H1 (cell line): ENCODE measurements at regions not wholly inside any gene's neighbourhood (a gene's known extent, or its start where the extent isn't known, plus 50 kb on each side); places are given as distances from the start of the nearest gene placed in this dataset.

ENCODE experiments used
- BCL11A ChIP-seq, 2 experiments: IDR thresholded peaks; one replicate each; pipeline ENCODE4 v1.6.1; 2011; ENCODE audit warnings: low read depth in 2 of 2, low read length in 2 of 2, mild to moderate bottlenecking in 2 of 2
- BRCA1 ChIP-seq: IDR thresholded peaks from 2 replicates; pipeline ENCODE4 v1.6.1; 2012; ENCODE audit warnings: low read depth, low read length, improper control_type of control experiment
- CTBP2 ChIP-seq: IDR thresholded peaks from 2 replicates; pipeline ENCODE4 v1.7.0; 2011; ENCODE audit warnings: borderline replicate concordance, mild to moderate bottlenecking, moderate library complexity, mixed read lengths, low read length; ENCODE audit not compliant: insufficient read depth, insufficient read length
- FOSL1 ChIP-seq: IDR thresholded peaks from 2 replicates; pipeline ENCODE4 v1.6.1; 2011; ENCODE audit warnings: mild to moderate bottlenecking, low read depth, low read length, moderate library complexity; ENCODE audit not compliant: insufficient read depth
- KDM1A ChIP-seq: fragments of 200-600, 300-600 bp; sonication (generic); IDR thresholded peaks from 2 replicates; pipeline ENCODE4 v1.7.1; 2016; ENCODE audit warnings: mild to moderate bottlenecking, low read length, borderline replicate concordance
- NANOG ChIP-seq: IDR thresholded peaks from 2 replicates; pipeline ENCODE4 v1.6.1; 2011; ENCODE audit warnings: low read length, low read depth, mild to moderate bottlenecking, inconsistent platforms; ENCODE audit not compliant: insufficient read depth, poor library complexity, severe bottlenecking
- SP1 ChIP-seq: IDR thresholded peaks from 2 replicates; pipeline ENCODE4 v1.6.1; 2011; ENCODE audit warnings: low read depth, low read length
- YY1 ChIP-seq: IDR thresholded peaks from 2 replicates; pipeline ENCODE4 v1.6.1; 2011; ENCODE audit warnings: low read depth, mild to moderate bottlenecking, low read length
- TF ChIP-seq, protein P1 (sequence below): fragments of 300-600 bp; sonication (generic); IDR thresholded peaks from 2 replicates; pipeline ENCODE4 v1.7.1; 2012; ENCODE audit warnings: low read length, moderate library complexity, mild to moderate bottlenecking, inconsistent platforms; ENCODE audit not compliant: insufficient replicate concordance
- TF ChIP-seq, protein P2 (sequence below): IDR thresholded peaks from 2 replicates; pipeline ENCODE4 v1.6.1; 2011; ENCODE audit warnings: low read depth, mild to moderate bottlenecking, low read length; ENCODE audit not compliant: insufficient read depth

DNA sequence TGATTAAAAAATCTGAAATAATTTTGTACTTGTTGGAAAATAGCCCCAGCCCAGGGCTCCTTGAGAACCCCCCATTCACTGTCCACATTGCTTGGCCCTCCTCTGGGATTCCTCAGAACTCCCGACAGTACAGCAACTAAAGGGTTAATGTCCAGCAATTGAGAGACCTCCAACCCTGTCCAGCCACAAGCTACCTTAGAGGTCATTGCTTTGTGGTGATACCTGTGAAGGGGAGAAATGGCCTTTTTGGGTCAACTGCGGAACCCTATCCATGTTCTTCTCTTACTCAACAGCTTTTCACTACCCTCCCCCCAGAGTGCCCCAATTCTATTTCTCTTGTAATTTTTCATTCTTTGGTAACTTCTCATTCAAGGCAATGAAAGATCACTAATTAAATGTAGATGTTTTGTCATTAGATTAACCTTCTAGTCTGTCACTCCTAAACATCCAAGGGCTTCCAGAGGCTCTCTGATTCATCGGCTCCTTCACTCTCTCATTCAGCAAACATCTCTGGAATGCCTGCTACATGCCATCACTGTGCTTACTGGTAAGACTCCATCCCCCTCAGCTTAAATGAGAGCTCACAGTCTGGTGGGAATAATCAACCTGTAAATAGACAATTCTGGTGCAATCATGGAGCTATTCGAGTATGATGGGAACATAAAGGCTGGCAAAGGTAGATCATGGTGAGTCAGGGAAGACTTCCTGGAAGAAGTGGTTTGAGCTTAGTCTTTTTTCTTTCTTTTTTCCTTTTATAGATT, 241.4 kb upstream of the PGRMC2 start (continued):
- TF ChIP-seq, protein P1, sequence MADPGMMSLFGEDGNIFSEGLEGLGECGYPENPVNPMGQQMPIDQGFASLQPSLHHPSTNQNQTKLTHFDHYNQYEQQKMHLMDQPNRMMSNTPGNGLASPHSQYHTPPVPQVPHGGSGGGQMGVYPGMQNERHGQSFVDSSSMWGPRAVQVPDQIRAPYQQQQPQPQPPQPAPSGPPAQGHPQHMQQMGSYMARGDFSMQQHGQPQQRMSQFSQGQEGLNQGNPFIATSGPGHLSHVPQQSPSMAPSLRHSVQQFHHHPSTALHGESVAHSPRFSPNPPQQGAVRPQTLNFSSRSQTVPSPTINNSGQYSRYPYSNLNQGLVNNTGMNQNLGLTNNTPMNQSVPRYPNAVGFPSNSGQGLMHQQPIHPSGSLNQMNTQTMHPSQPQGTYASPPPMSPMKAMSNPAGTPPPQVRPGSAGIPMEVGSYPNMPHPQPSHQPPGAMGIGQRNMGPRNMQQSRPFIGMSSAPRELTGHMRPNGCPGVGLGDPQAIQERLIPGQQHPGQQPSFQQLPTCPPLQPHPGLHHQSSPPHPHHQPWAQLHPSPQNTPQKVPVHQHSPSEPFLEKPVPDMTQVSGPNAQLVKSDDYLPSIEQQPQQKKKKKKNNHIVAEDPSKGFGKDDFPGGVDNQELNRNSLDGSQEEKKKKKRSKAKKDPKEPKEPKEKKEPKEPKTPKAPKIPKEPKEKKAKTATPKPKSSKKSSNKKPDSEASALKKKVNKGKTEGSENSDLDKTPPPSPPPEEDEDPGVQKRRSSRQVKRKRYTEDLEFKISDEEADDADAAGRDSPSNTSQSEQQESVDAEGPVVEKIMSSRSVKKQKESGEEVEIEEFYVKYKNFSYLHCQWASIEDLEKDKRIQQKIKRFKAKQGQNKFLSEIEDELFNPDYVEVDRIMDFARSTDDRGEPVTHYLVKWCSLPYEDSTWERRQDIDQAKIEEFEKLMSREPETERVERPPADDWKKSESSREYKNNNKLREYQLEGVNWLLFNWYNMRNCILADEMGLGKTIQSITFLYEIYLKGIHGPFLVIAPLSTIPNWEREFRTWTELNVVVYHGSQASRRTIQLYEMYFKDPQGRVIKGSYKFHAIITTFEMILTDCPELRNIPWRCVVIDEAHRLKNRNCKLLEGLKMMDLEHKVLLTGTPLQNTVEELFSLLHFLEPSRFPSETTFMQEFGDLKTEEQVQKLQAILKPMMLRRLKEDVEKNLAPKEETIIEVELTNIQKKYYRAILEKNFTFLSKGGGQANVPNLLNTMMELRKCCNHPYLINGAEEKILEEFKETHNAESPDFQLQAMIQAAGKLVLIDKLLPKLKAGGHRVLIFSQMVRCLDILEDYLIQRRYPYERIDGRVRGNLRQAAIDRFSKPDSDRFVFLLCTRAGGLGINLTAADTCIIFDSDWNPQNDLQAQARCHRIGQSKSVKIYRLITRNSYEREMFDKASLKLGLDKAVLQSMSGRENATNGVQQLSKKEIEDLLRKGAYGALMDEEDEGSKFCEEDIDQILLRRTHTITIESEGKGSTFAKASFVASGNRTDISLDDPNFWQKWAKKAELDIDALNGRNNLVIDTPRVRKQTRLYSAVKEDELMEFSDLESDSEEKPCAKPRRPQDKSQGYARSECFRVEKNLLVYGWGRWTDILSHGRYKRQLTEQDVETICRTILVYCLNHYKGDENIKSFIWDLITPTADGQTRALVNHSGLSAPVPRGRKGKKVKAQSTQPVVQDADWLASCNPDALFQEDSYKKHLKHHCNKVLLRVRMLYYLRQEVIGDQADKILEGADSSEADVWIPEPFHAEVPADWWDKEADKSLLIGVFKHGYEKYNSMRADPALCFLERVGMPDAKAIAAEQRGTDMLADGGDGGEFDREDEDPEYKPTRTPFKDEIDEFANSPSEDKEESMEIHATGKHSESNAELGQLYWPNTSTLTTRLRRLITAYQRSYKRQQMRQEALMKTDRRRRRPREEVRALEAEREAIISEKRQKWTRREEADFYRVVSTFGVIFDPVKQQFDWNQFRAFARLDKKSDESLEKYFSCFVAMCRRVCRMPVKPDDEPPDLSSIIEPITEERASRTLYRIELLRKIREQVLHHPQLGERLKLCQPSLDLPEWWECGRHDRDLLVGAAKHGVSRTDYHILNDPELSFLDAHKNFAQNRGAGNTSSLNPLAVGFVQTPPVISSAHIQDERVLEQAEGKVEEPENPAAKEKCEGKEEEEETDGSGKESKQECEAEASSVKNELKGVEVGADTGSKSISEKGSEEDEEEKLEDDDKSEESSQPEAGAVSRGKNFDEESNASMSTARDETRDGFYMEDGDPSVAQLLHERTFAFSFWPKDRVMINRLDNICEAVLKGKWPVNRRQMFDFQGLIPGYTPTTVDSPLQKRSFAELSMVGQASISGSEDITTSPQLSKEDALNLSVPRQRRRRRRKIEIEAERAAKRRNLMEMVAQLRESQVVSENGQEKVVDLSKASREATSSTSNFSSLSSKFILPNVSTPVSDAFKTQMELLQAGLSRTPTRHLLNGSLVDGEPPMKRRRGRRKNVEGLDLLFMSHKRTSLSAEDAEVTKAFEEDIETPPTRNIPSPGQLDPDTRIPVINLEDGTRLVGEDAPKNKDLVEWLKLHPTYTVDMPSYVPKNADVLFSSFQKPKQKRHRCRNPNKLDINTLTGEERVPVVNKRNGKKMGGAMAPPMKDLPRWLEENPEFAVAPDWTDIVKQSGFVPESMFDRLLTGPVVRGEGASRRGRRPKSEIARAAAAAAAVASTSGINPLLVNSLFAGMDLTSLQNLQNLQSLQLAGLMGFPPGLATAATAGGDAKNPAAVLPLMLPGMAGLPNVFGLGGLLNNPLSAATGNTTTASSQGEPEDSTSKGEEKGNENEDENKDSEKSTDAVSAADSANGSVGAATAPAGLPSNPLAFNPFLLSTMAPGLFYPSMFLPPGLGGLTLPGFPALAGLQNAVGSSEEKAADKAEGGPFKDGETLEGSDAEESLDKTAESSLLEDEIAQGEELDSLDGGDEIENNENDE = no peak
- TF ChIP-seq CTBP2 (no peak), YY1 (no peak), NANOG (no peak), BRCA1 (no peak), BCL11A (IDR thresholded peaks at IDR 0.05; ENCODE audit: low read depth in 2 of 2, low read length in 2 of 2) (no peak), KDM1A (no peak), FOSL1 (no peak), SP1 (0 out of 2 replicates have a peak, but pooled peaks have one; percentile 64)
- TF ChIP-seq, protein P2, sequence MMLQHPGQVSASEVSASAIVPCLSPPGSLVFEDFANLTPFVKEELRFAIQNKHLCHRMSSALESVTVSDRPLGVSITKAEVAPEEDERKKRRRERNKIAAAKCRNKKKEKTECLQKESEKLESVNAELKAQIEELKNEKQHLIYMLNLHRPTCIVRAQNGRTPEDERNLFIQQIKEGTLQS = no peak
